HepG2 (cell line): ENCODE measurements at regions not wholly inside any gene's neighbourhood (a gene's known extent, or its start where the extent isn't known, plus 50 kb on each side); places are given as distances from the start of the nearest gene placed in this dataset.

ENCODE experiments used
- ATAC-seq: fragments of 200-7000 bp; cut with Tn5 transposase; 3 replicates; pipeline ENCODE4 v1.9.1; 2020; ENCODE audit warnings: mild to moderate bottlenecking, moderate library complexity
- BruUV-seq: library from RNA; stranded (reverse); fragments of 400-500 nt; replicated peaks from 2 replicates; lab custom pipeline; 2021; lab: Mats Ljungman, UMichigan
- CTCF ChIA-PET: fragments of 300-600 bp; formaldehyde crosslinking; extraction: SDS; loops from one replicate; lab custom pipeline; 2021; ENCODE audit warnings: low total read pairs, inconsistent platforms, low intra/inter-chr PET ratio; lab: Yijun Ruan, JAX
- POLR2A ChIA-PET: fragments of 350-600 bp; sonication (Branson Sonifier 250); formaldehyde crosslinking; loops from one replicate; lab custom pipeline; 2020; ENCODE audit warnings: antibody characterized with exemption, inconsistent platforms; lab: Yijun Ruan, JAX
- DNase-seq: peaks from one replicate; pipeline ENCODE4 v3.0.0-alpha.2; 2015; ENCODE audit warnings: low spot score
- FAIRE-seq: peaks from 3 replicates; lab custom pipeline; 2011; peaks lifted over from hg19 to GRCh38; lab: Jason Lieb, UNC
- H2AFZ ChIP-seq: one replicate; pipeline ENCODE4 v1.6.1; 2011; ENCODE audit warnings: low read length, inconsistent platforms
- H3K27ac ChIP-seq: fragments of 300-600 bp; 3 replicates; pipeline ENCODE4 v1.8.0; 2011; ENCODE audit warnings: mixed run types, mild to moderate bottlenecking, mixed read lengths, low read length, inconsistent platforms; ENCODE audit not compliant: insufficient read depth; ENCODE audit errors: extremely low read length
- H3K27me3 ChIP-seq, 2 experiments: fragments of 200-600 bp in 1 of 2; 2 replicates in 1 of 2; 3 replicates in 1 of 2; pipeline versions ENCODE4 v1.6.0 to v1.8.0; 2011; ENCODE audit warnings: low read length in 2 of 2, mild to moderate bottlenecking in 2 of 2, moderate library complexity in 2 of 2, inconsistent platforms in 1 of 2; ENCODE audit not compliant: insufficient read depth in 2 of 2, control insufficient read depth in 1 of 2
- H3K36me3 ChIP-seq, 2 experiments: fragments of 200-600 bp in 1 of 2; replicated peaks in 1 of 2; 2 replicates in 1 of 2; 3 replicates in 1 of 2; pipeline versions ENCODE4 v1.5.1 to v1.8.0; 2011; ENCODE audit warnings: low read length in 2 of 2, inconsistent platforms in 1 of 2; ENCODE audit not compliant: insufficient read depth in 2 of 2, control insufficient read depth in 1 of 2
- H3K4me1 ChIP-seq: 2 replicates; pipeline ENCODE4 v1.5.1; 2012; ENCODE audit warnings: low read length, inconsistent platforms; ENCODE audit not compliant: insufficient read depth
- H3K4me2 ChIP-seq: 2 replicates; pipeline ENCODE4 v1.6.0; 2011; ENCODE audit warnings: low read depth, low read length, inconsistent platforms
- H3K4me3 ChIP-seq, 3 experiments: fragments of 200-600 bp in 1 of 3; sonication (generic), shearing (Covaris generic) in 1 of 3; replicated peaks in 1 of 3; 2 replicates each; pipeline ENCODE4 v1.5.1; 2011 to 2016; ENCODE audit warnings: low read length in 3 of 3, inconsistent platforms in 2 of 3, low read depth in 2 of 3, mild to moderate bottlenecking in 2 of 3, control low read depth in 1 of 3, mixed read lengths in 1 of 3; ENCODE audit not compliant: insufficient read depth in 1 of 3
- H3K79me2 ChIP-seq: one replicate; pipeline ENCODE4 v1.6.1; 2011; ENCODE audit warnings: low read length, inconsistent platforms; ENCODE audit not compliant: insufficient read depth
- H3K9ac ChIP-seq: 2 replicates; pipeline ENCODE4 v1.6.0; 2011; ENCODE audit warnings: mild to moderate bottlenecking, low read depth, low read length, inconsistent platforms; ENCODE audit not compliant: insufficient read depth
- H3K9me3 ChIP-seq: 2 replicates; pipeline ENCODE4 v1.5.1; 2012; ENCODE audit warnings: mild to moderate bottlenecking, low read length
- H4K20me1 ChIP-seq: 2 replicates; pipeline ENCODE4 v1.6.0; 2011; ENCODE audit warnings: inconsistent platforms, mild to moderate bottlenecking, low read length, moderate library complexity; ENCODE audit not compliant: insufficient read depth
- ARID2 ChIP-seq: sonication (generic); formaldehyde crosslinking; IDR thresholded peaks from 2 replicates; pipeline ENCODE4 v1.8.1; 2022; ENCODE audit warnings: mild to moderate bottlenecking, missing genetic modification reagents, borderline replicate concordance
- CREM ChIP-seq, 2 experiments: sonication (generic) in 1 of 2; formaldehyde crosslinking in 1 of 2; IDR thresholded peaks; 2 replicates each; pipeline versions ENCODE4 v1.4.0 to v1.6.1; 2016 to 2020; ENCODE audit warnings: antibody characterized with exemption in 1 of 2, mild to moderate bottlenecking in 1 of 2, missing genetic modification reagents in 1 of 2
- DNMT1 ChIP-seq: sonication (generic); formaldehyde crosslinking; IDR thresholded peaks from 2 replicates; pipeline ENCODE4 v1.5.1; 2020; ENCODE audit warnings: mild to moderate bottlenecking, missing genetic modification reagents
- KLF15 ChIP-seq: sonication (generic); formaldehyde crosslinking; IDR thresholded peaks from 2 replicates; pipeline ENCODE4 v1.8.1; 2023; ENCODE audit warnings: borderline replicate concordance, mild to moderate bottlenecking, inconsistent platforms, missing genetic modification reagents, mixed read lengths
- MIER3 ChIP-seq: IDR thresholded peaks from 2 replicates; pipeline ENCODE4 v1.6.1; 2016; ENCODE audit warnings: missing compliant biosample characterization, borderline replicate concordance
- NR1H2 ChIP-seq: sonication (generic); formaldehyde crosslinking; IDR thresholded peaks from 2 replicates; pipeline ENCODE4 v1.8.1; 2022; ENCODE audit warnings: low read depth, missing genetic modification reagents, borderline replicate concordance
- PAF1 ChIP-seq: IDR thresholded peaks from 2 replicates; pipeline ENCODE4 v1.6.1; 2016; ENCODE audit warnings: missing genetic modification reagents, missing compliant biosample characterization
- PCBP1 ChIP-seq: fragments of 200-400 bp; formaldehyde crosslinking; IDR thresholded peaks from 2 replicates; pipeline ENCODE4 v1.6.1; 2017; ENCODE audit warnings: mild to moderate bottlenecking, low read depth, low read length, borderline replicate concordance
- SRSF4 ChIP-seq: fragments of 200-400 bp; formaldehyde crosslinking; IDR thresholded peaks from one replicate; pipeline ENCODE4 v1.6.1; 2018; ENCODE audit warnings: mild to moderate bottlenecking, low read depth, low read length, moderate library complexity; ENCODE audit not compliant: poor library complexity, severe bottlenecking
- ZC3H13 ChIP-seq: sonication (generic); formaldehyde crosslinking; IDR thresholded peaks from 2 replicates; pipeline ENCODE4 v1.8.1; 2023; ENCODE audit warnings: mild to moderate bottlenecking, missing genetic modification reagents, moderate library complexity
- ZNF17 ChIP-seq: sonication (generic); formaldehyde crosslinking; IDR thresholded peaks from 2 replicates; pipeline ENCODE4 v1.5.0; 2020; ENCODE audit warnings: mild to moderate bottlenecking, missing genetic modification reagents
- ZNF225 ChIP-seq: sonication (generic); formaldehyde crosslinking; IDR thresholded peaks from 2 replicates; pipeline ENCODE4 v1.4.0; 2020; ENCODE audit warnings: mild to moderate bottlenecking, missing genetic modification reagents
- ZNF232 ChIP-seq: sonication (generic); formaldehyde crosslinking; IDR thresholded peaks from 2 replicates; pipeline ENCODE4 v1.4.0; 2020; ENCODE audit warnings: missing genetic modification reagents, borderline replicate concordance
- ZNF235 ChIP-seq: sonication (generic); formaldehyde crosslinking; IDR thresholded peaks from 2 replicates; pipeline ENCODE4 v1.8.1; 2023; ENCODE audit warnings: mild to moderate bottlenecking, missing genetic modification reagents, borderline replicate concordance
- ZNF672 ChIP-seq: sonication (generic); formaldehyde crosslinking; IDR thresholded peaks from 2 replicates; pipeline ENCODE4 v1.8.1; 2022; ENCODE audit warnings: missing genetic modification reagents
- WGBS: methylation state at CpG from one replicate; pipeline ENCODE4 v1.1.6; 2017; ENCODE audit warnings: low lambda C conversion rate; 5-methylcytosine and 5-hydroxymethylcytosine counted together
- in situ Hi-C: cut with HindIII; loops from 2 replicates; pipeline ENCODE4 v1.10.0; 2017; ENCODE audit warnings: low pct_unique_long_range_greater_than_20kb; ENCODE audit not compliant: extremely low pct_ligation_motif_present
- intact Hi-C: fragments of 100-400 bp; cut with micrococcal nuclease; formaldehyde crosslinking; loops from one replicate; pipeline ENCODE4 v1.10.0; 2022; ENCODE audit not compliant: unreplicated experiment
- TF ChIP-seq, protein P1 (sequence below): sonication (generic); formaldehyde crosslinking; IDR thresholded peaks from 2 replicates; pipeline ENCODE4 v1.4.0; 2020; ENCODE audit warnings: missing genetic modification reagents
- TF ChIP-seq, protein P2 (sequence below): sonication (generic); formaldehyde crosslinking; conservative IDR thresholded peaks from 2 replicates; pipeline ENCODE4 v1.4.0; 2020; ENCODE audit warnings: missing genetic modification reagents
- TF ChIP-seq, protein P3 (sequence below): IDR thresholded peaks from 2 replicates; pipeline ENCODE4 v1.6.1; 2012; ENCODE audit warnings: inconsistent platforms

DNA sequence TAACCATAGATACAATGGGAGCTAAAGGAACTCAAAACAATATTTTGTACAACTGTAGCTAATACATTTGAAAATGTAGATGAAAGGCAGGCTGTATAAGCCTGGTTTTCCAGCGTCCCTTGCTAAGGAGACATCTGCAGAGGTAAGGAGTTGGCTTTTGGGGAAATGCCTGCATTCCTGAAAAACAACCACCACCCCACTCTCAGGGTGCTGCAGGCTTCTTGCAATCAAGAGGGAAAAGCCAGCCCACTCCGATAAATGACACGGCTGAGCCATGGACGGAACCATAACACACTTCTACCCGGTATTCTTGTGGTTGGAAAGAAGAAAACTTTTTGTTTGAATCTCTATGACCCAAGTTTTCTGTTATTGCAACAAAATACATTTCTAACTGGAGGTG is 200.3 kb downstream of the TEX36 start:
- WGBS = 10% methylated on average over 5 of the region's 5 CpGs
- BruUV-seq = no TSS peak
- intact Hi-C loops = no loop called here
- DNase-seq (no peak), ATAC-seq (no peak), FAIRE-seq (no peak)
- CTCF ChIA-PET = no interaction called here
- Histone ChIP-seq H3K9me3 (no peaks in the 10 kb centered on the region), H3K4me2 (no peak overlapping the region), H2AFZ (no peak overlapping the region), H3K27ac (no peak overlapping the region), H3K4me3 (no peak overlapping the region), H4K20me1 (no peaks in the 10 kb centered on the region), H3K4me1 (no peaks in the 10 kb centered on the region), H3K79me2 (no peaks in the 10 kb centered on the region), H3K36me3 (no peaks in the 10 kb centered on the region), H3K27me3 (0 out of 5 replicates have a peak, but pooled peaks cover 0 to 2% of the 10 kb centered on the region in 2 experiments), H3K9ac (no peak overlapping the region)
- in situ Hi-C loops = no loop called here
- POLR2A ChIA-PET = no interaction called here
- no peak for TF ChIP-seq ZNF232 (CRISPR knock-in tag)
- no peak for TF ChIP-seq MIER3 (CRISPR knock-in tag)
- no peak for TF ChIP-seq ZNF235 (CRISPR knock-in tag)
- TF ChIP-seq NR1H2 = no peak
- TF ChIP-seq PAF1 (CRISPR knock-in tag) = no peak
- TF ChIP-seq ZNF17 (CRISPR knock-in tag) = no peak
- TF ChIP-seq PCBP1 = no peak
- TF ChIP-seq SRSF4 = no peak
- no peak for TF ChIP-seq ZNF672 (CRISPR knock-in tag)
- no peak for TF ChIP-seq ARID2 (CRISPR knock-in tag)
- TF ChIP-seq ZC3H13 (CRISPR knock-in tag) = no peak
- no peak for TF ChIP-seq CREM (IDR thresholded peaks at IDR 0.05)
- TF ChIP-seq CREM (CRISPR knock-in tag; IDR thresholded peaks at IDR 0.05) = no peak
- TF ChIP-seq ZNF225 (CRISPR knock-in tag) = no peak
- TF ChIP-seq, protein P1, sequence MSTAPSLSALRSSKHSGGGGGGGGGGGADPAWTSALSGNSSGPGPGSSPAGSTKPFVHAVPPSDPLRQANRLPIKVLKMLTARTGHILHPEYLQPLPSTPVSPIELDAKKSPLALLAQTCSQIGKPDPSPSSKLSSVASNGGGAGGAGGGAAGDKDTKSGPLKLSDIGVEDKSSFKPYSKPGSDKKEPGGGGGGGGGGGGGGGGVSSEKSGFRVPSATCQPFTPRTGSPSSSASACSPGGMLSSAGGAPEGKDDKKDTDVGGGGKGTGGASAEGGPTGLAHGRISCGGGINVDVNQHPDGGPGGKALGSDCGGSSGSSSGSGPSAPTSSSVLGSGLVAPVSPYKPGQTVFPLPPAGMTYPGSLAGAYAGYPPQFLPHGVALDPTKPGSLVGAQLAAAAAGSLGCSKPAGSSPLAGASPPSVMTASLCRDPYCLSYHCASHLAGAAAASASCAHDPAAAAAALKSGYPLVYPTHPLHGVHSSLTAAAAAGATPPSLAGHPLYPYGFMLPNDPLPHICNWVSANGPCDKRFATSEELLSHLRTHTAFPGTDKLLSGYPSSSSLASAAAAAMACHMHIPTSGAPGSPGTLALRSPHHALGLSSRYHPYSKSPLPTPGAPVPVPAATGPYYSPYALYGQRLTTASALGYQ (CRISPR knock-in tag) = no peak
- no peak for TF ChIP-seq KLF15 (CRISPR knock-in tag)
- TF ChIP-seq, protein P2, sequence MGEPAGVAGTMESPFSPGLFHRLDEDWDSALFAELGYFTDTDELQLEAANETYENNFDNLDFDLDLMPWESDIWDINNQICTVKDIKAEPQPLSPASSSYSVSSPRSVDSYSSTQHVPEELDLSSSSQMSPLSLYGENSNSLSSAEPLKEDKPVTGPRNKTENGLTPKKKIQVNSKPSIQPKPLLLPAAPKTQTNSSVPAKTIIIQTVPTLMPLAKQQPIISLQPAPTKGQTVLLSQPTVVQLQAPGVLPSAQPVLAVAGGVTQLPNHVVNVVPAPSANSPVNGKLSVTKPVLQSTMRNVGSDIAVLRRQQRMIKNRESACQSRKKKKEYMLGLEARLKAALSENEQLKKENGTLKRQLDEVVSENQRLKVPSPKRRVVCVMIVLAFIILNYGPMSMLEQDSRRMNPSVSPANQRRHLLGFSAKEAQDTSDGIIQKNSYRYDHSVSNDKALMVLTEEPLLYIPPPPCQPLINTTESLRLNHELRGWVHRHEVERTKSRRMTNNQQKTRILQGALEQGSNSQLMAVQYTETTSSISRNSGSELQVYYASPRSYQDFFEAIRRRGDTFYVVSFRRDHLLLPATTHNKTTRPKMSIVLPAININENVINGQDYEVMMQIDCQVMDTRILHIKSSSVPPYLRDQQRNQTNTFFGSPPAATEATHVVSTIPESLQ = no peak
- TF ChIP-seq, protein P3, sequence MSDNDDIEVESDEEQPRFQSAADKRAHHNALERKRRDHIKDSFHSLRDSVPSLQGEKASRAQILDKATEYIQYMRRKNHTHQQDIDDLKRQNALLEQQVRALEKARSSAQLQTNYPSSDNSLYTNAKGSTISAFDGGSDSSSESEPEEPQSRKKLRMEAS = no peak
- TF ChIP-seq DNMT1 = no peak
